Stimulated activated CD4-positive, alpha-beta T cell treated with anti-CD3 and anti-CD28 coated beads, TNF-alpha, amount 100 ng/mL, for 1 hour (primary cell): ENCODE measurements at regions not wholly inside any gene's neighbourhood (a gene's known extent, or its start where the extent isn't known, plus 50 kb on each side); places are given as distances from the start of the nearest gene placed in this dataset.

ENCODE experiments used
- DNase-seq, 3 donors: peaks; one replicate each; pipeline ENCODE4 v3.0.0-alpha.2; 2020; ENCODE audit warnings: low read depth in 3 of 3, low spot score in 1 of 3

DNA sequence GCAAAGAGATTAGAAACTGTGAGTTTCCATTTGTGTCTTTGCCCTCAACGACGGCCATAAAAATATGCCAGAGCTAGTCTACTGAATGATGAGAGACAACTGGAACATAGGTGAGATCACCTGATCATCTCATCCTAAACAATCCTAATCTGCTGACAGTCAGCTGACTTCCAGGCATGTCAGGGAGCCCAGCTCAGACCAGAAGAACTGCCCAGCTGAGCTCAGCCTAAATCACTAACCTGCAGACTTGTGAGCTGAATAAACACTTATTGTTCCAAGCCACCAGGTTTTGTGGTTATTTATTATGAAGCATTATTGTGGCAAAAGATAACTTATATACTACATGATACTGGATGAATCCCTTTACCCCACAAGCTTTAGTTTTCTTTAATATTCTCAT, 118.9 kb upstream of the PLEKHG7 start:
- no peak for DNase-seq

DNA sequence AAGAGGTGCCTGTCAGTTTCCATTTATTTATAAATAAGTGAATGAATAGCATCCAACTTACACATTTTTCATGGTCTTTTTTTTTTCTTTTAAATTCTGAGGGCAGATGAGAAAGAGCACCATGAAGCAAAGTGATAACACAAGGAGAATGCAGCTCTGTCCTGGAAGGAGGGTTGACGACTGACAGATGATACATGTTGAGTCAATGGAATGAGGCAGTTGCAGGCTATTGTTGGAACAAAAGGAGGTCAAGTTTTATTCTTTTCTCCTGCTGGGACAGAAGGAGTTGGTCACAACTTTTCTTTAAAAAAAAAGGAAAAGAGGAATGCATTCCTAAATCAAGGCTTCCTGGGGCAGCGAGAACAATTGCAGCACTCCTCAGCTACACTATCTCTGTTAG, 119.9 kb upstream of the PLEKHG7 start:
- DNase-seq: no peak

DNA sequence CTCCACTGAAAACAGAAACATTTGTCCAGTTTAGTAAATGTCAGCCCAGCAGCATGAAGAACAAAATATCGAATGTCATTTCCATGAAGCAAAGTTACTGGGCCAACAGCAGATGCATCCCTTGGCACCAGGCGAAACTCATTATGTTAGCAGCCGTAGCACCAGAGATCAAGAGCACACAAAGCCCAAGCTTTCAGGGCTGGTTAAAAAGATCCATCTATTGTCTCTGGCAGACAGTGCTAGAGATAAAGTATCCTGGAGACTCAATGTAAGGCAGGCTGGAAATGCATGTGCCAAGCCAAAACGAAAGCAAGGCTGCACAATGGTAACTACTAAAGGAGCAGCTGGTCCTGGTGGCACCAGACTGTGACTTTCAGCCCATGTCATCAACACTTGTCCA, 120.3 kb upstream of the PLEKHG7 start:
- DNase-seq: no peak

- DNase-seq: no peak
These were observed 121.2 kb upstream of the PLEKHG7 start for GRCh38 chr12:92581604-92582003.

GRCh38 chr12:92574911-92575570, 127.7 kb upstream of the PLEKHG7 start:
- DNase-seq: no peak

GRCh38 chr12:92574051-92574783, 128.6 kb upstream of the PLEKHG7 start:
- no peak for DNase-seq

- no peak for DNase-seq
These were observed 129.7 kb upstream of the PLEKHG7 start for GRCh38 chr12:92573104-92573503.

DNA sequence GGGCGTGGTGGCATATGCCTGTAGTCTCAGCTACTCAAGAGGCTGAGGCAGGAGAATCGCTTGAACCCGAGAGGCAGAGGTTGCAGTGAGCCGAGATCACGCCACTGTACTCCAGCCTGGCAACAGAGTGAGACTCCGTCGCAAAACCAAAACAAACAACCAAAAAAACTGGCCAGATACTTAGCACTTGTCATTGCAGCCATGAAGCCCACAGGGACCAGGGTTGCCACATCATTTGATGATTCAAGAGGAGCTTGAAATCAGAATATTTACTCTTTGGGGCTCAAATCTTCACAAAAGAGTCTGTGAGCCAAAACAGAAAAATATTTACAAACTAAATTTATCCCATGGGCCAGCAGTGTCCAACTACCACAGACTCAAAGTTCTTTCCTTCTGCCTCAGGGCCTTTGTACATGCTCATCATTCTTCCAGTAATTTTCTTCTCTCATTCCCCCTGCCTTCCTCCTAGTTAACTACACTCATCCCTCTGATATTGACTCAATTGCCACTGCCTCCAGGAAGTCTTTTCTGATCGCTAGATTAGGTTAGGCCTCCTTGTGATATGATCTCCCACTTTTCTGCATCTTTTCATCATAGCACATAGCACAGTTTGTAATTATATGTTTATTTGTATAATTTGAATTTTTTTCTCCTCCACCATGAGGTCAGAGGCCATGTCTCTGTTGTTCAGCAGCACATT, 130.8 kb upstream of the PLEKHG7 start:
- no peak for DNase-seq

GRCh38 chr12:92571169-92571568, 131.6 kb upstream of the PLEKHG7 start:
- no peak for DNase-seq

GRCh38 chr12:92570056-92570753, 132.6 kb upstream of the PLEKHG7 start:
- DNase-seq: no peak

DNA sequence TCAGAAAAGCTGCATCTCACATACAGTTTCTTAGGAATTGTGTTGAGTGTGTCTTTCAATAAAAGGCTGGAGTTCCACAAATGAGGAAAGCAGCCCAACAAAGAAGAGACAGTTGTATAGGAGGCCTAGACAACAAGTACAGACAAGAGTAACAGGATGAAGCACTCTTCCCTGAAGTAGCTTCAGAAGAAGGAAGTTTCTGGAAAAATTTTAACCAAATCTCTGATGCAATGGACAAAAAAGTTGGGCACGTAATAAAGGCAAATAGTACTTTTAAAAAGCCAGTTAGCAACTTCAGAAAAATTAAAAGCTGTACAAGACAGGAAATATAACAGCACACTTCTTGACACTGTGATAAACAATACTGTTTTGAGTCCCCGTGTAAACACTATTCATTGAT, 134.1 kb upstream of the PLEKHG7 start:
- no peak for DNase-seq

- DNase-seq: no peak
These were observed 136.3 kb upstream of the PLEKHG7 start for GRCh38 chr12:92566448-92567019.

GRCh38 chr12:92563819-92564218, 139.0 kb upstream of the PLEKHG7 start:
- DNase-seq: no peak

DNA sequence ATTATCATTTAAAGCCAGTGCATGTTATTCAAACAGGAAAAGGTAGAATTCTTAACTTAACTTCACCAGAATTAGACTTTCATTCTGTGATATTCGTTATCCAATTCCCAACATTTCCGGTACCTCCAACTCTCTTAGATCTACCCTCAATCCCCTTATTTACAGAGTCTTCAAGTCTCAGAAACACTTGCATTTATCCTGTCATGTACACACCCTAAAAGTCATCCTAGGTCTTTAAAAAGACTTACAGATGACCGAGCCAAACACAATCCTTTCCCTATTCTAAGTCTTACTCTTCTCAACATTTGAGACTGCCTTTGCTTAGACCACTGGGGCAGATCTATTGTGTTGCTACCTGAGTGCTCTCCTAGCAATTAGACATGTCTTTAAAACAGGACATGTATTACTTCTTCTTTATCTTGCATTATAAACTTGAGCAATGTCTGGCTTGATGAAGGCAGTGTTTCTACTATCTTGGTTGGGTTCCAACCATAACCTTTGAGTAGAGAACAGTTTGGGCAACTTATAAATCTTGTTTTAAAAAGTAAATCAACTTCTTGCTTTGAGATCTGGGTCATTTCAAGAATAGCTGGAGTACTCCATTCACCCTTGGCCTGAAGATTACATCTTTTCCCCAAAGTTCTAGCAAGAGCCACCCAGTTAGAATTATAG, 140.6 kb upstream of the PLEKHG7 start:
- no peak for DNase-seq

DNA sequence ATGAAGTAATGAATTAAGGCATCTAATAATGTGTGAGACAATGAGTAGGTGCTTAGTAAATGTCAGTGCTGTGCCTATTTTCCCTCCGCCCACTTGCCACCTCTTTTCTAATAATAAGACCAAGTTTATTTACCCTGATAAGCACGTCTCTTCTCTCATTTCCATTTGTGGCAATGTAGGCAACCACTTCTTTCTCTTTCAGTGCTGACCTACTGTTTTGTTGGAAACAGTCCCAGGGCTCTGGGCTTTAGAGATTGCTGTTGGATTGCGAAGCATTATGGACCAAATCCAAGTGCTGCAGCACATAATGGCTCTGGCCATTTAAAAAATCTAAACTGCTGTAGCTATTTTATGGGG, 141.3 kb upstream of the PLEKHG7 start:
- DNase-seq: no peak

- DNase-seq: no peak
These were observed 141.9 kb upstream of the PLEKHG7 start for GRCh38 chr12:92560713-92561542.

GRCh38 chr12:92558806-92559205, 144.0 kb upstream of the PLEKHG7 start:
- no peak for DNase-seq

DNA sequence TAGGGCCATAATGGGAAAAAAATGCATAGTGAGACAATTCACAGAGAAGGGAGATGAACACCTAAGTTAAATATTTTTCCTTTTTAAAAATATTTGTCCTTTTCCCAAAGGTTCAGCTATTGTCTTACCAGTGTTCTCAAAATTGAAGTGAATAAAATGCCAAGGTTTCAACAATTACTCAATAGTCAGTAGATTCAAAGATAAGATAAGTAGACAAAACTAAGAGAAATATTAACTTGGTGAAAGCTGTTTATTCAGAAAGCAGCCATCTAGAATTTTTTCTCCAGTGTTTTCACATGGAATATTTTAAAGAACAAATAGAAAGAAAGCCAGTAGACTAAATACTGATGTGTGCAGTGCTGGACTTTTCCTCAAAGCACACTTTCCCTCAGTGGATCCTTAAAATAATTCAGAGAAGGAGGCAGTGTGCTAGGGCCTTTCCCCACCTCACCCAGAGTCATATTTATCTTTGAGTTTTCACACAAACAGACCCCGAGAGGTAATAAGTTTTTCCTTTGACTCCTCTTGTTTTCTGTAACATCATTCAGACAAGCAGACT, 144.5 kb upstream of the PLEKHG7 start:
- DNase-seq: no peak

- no peak for DNase-seq
These were observed 145.4 kb upstream of the PLEKHG7 start for GRCh38 chr12:92557422-92557724.
